Body of pancreas (tissue), 4 donors: ENCODE measurements at regions not wholly inside any gene's neighbourhood (a gene's known extent, or its start where the extent isn't known, plus 50 kb on each side); places are given as distances from the start of the nearest gene placed in this dataset.

ENCODE experiments used
- ATAC-seq: fragments of 150-250 bp; one replicate; pipeline ENCODE4 v1.9.1; 2016
- DNase-seq, 4 donors: peaks; one replicate each; pipeline ENCODE4 v3.0.0-alpha.2; 2019
- H3K27ac ChIP-seq, 4 donors: fragments of 200-600 bp; sonication (generic); 1 replicate in 3 of 4; 2 replicates in 1 of 4; pipeline versions ENCODE4 v1.5.1 to v1.6.1; 2016 to 2019; ENCODE audit warnings: mild to moderate bottlenecking in 1 of 4, mixed read lengths in 1 of 4, moderate library complexity in 1 of 4
- H3K27me3 ChIP-seq, 2 donors: fragments of 200-600 bp; sonication (generic); one replicate each; pipeline ENCODE4 v1.6.0; 2016; ENCODE audit warnings: mild to moderate bottlenecking in 1 of 2
- H3K36me3 ChIP-seq, 2 donors: fragments of 200-600 bp; sonication (generic); replicated peaks in 1 of 2; 2 replicates each; pipeline ENCODE4 v1.5.1; 2016; ENCODE audit warnings: low read depth in 2 of 2; ENCODE audit not compliant: insufficient read depth in 1 of 2
- H3K4me1 ChIP-seq: fragments of 200-600 bp; sonication (generic); one replicate; pipeline ENCODE4 v1.6.0; 2016
- H3K4me3 ChIP-seq, 2 donors: fragments of 200-600 bp; sonication (generic); 1 replicate in 1 of 2; 2 replicates in 1 of 2; pipeline ENCODE4 v1.5.1; 2016 to 2019
- H3K9me3 ChIP-seq, 3 donors: fragments of 200-600 bp; sonication (generic); 1 replicate in 2 of 3; 2 replicates in 1 of 3; pipeline ENCODE4 v1.5.1; 2016
- CTCF ChIP-seq, 7 experiments: fragments of 450-650 bp in 4 of 7; fragments of 200-600 bp in 3 of 7; sonication (generic) in 3 of 7; IDR thresholded peaks; one replicate each; pipeline ENCODE4 v1.5.1; 2016 to 2019; ENCODE audit warnings: antibody characterized with exemption in 7 of 7
- POLR2A ChIP-seq, 3 donors: fragments of 450-650 bp; IDR thresholded peaks; one replicate each; pipeline ENCODE4 v1.6.1; 2016; ENCODE audit warnings: antibody characterized with exemption in 3 of 3, mild to moderate bottlenecking in 2 of 3
- WGBS, 2 donors: methylation state at CpG; one replicate each; pipeline ENCODE4 v1.1.5; 2017; 5-methylcytosine and 5-hydroxymethylcytosine counted together
- intact Hi-C: fragments of 100-400 bp; cut with DNase I; formaldehyde crosslinking; loops from one replicate; pipeline ENCODE4 v1.15.1; 2023

- TF ChIP-seq CTCF (IDR thresholded peaks at IDR 0.05) (no peak), POLR2A (IDR thresholded peaks at IDR 0.05) (no peak)
- Histone ChIP-seq H3K36me3 (no peaks in the 10 kb centered on the region), H3K9me3 (no peaks in the 10 kb centered on the region), H3K27ac (no peak overlapping the region), H3K27me3 (no peaks in the 10 kb centered on the region), H3K4me3 (no peak overlapping the region), H3K4me1 (no peaks in the 10 kb centered on the region)
- WGBS, 2 donors, result 58 to 65% methylated on average over 4 of the region's 4 CpGs
- intact Hi-C loops, result no loop called here
- DNase-seq (no peak), ATAC-seq (no peak)
These were observed 472.2 kb downstream of the TUSC1 start for GRCh38 chr9:25206027-25206426.

GRCh38 chr9:25205285-25205684 lies 473.0 kb downstream of the TUSC1 start:
- TF ChIP-seq CTCF (IDR thresholded peaks at IDR 0.05), result no peak
- intact Hi-C loops, result no loop called here
- no peaks in the 10 kb centered on the region for H3K36me3 ChIP-seq

GRCh38 chr9:25177858-25178257 lies 500.4 kb downstream of the TUSC1 start:
- Histone ChIP-seq H3K4me3 (no peak overlapping the region), H3K4me1 (no peaks in the 10 kb centered on the region), H3K27me3 (no peaks in the 10 kb centered on the region), H3K27ac (no peak overlapping the region), H3K36me3 (no peaks in the 10 kb centered on the region), H3K9me3 (no peaks in the 10 kb centered on the region)
- 75 to 79% methylated on average over 4 of the region's 4 CpGs for WGBS, 2 donors
- ATAC-seq (no peak), DNase-seq (no peak)
- intact Hi-C loops, result no loop called here
- TF ChIP-seq POLR2A (IDR thresholded peaks at IDR 0.05), result no peak
- no peak for TF ChIP-seq CTCF (IDR thresholded peaks at IDR 0.05)

More at GRCh38 chr9:25205285-25205684, 473.0 kb downstream of the TUSC1 start:
- 22 to 35% methylated on average over 2 of the region's 2 CpGs for WGBS, 2 donors
- no peaks in the 10 kb centered on the region for H3K4me1 ChIP-seq
- no peak for ATAC-seq
- no peak overlapping the region for H3K4me3 ChIP-seq
- DNase-seq, result no peak
- H3K27ac ChIP-seq, result no peak overlapping the region
- no peaks in the 10 kb centered on the region for H3K9me3 ChIP-seq
- no peaks in the 10 kb centered on the region for H3K27me3 ChIP-seq

- no peaks in the 10 kb centered on the region for H3K36me3 ChIP-seq
- ATAC-seq, result no peak
- no peak for TF ChIP-seq POLR2A (IDR thresholded peaks at IDR 0.05)
- no peak for TF ChIP-seq CTCF (IDR thresholded peaks at IDR 0.05)
- H3K27ac ChIP-seq, result no peak overlapping the region
- DNase-seq, result no peak
- no peaks in the 10 kb centered on the region for H3K27me3 ChIP-seq
- intact Hi-C loops, result no loop called here
- H3K4me3 ChIP-seq, result no peak overlapping the region
- no peaks in the 10 kb centered on the region for H3K4me1 ChIP-seq
- 66 to 68% methylated on average over 2 of the region's 2 CpGs for WGBS, 2 donors
- no peaks in the 10 kb centered on the region for H3K9me3 ChIP-seq
These were observed 548.7 kb downstream of the TUSC1 start for GRCh38 chr9:25129537-25129936.

GRCh38 chr9:25121811-25122210 lies 556.4 kb downstream of the TUSC1 start:
- no peak overlapping the region for H3K4me3 ChIP-seq
- H3K4me1 ChIP-seq, result no peaks in the 10 kb centered on the region
- TF ChIP-seq CTCF (IDR thresholded peaks at IDR 0.05) (no peak), POLR2A (IDR thresholded peaks at IDR 0.05) (no peak)
- ATAC-seq (no peak), DNase-seq (no peak)
- intact Hi-C loops, result no loop called here
- H3K9me3 ChIP-seq, result no peaks in the 10 kb centered on the region
- no peaks in the 10 kb centered on the region for H3K27me3 ChIP-seq
- H3K36me3 ChIP-seq, result no peaks in the 10 kb centered on the region
- H3K27ac ChIP-seq, result no peak overlapping the region
